DOHH2 (cell line): ENCODE measurements at regions not wholly inside any gene's neighbourhood (a gene's known extent, or its start where the extent isn't known, plus 50 kb on each side); places are given as distances from the start of the nearest gene placed in this dataset.
"Not testable (repeated sequence)": the region's sequence is repeated elsewhere in the genome, so short reads cannot be mapped to it uniquely, and the experiment has no call there.

Experiments
- EZH2phosphoT487 ChIP-seq: fragments of 200-600 bp; sonication (generic); IDR thresholded peaks from 2 replicates; pipeline ENCODE4 v1.6.1; 2017; ENCODE audit warnings: borderline replicate concordance, mild to moderate bottlenecking, antibody characterized with exemption, low read length, moderate library complexity, mixed read lengths
- TF ChIP-seq, protein P1 (sequence below): fragments of 200-600 bp; sonication (generic); IDR thresholded peaks from one replicate; pipeline ENCODE4 v1.5.1; 2014; ENCODE audit warnings: antibody characterized with exemption, mild to moderate bottlenecking, low read depth, low read length; ENCODE audit not compliant: poor library complexity, severe bottlenecking

DNA sequence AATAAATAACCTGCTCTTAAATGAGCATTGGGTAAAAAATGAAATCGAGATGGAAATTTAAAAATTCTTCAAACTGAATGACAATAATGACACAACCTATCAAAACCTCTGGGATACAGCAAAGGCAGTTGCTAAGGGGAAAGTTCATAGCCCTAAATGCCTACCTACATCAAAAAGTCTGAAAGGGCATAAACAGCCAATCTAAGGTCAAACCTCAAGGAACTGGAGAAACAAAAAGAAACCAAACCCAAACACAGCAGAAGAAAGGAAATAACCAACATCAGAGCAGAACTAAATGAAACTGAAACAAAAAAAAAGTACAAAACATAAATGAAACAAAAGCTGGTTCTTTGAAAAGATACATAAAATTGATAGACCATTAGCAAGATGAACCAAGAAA lies 119.7 kb downstream of the RSL24D1 start:
- TF ChIP-seq, protein P1, sequence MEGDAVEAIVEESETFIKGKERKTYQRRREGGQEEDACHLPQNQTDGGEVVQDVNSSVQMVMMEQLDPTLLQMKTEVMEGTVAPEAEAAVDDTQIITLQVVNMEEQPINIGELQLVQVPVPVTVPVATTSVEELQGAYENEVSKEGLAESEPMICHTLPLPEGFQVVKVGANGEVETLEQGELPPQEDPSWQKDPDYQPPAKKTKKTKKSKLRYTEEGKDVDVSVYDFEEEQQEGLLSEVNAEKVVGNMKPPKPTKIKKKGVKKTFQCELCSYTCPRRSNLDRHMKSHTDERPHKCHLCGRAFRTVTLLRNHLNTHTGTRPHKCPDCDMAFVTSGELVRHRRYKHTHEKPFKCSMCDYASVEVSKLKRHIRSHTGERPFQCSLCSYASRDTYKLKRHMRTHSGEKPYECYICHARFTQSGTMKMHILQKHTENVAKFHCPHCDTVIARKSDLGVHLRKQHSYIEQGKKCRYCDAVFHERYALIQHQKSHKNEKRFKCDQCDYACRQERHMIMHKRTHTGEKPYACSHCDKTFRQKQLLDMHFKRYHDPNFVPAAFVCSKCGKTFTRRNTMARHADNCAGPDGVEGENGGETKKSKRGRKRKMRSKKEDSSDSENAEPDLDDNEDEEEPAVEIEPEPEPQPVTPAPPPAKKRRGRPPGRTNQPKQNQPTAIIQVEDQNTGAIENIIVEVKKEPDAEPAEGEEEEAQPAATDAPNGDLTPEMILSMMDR: not testable (repeated sequence)
- TF ChIP-seq EZH2phosphoT487: not testable (repeated sequence)
